HT1080 (cell line): ENCODE measurements at regions not wholly inside any gene's neighbourhood (a gene's known extent, or its start where the extent isn't known, plus 50 kb on each side); places are given as distances from the start of the nearest gene placed in this dataset.
"Not testable (repeated sequence)": the region's sequence is repeated elsewhere in the genome, so short reads cannot be mapped to it uniquely, and the experiment has no call there.

Source experiments
- DNase-seq: peaks from one replicate; pipeline ENCODE4 v3.0.0-alpha.2; 2015; ENCODE audit warnings: low read depth

- DNase-seq = peak; percentile 57
Measured at GRCh38 chr22:34587357-34588356, 478.3 kb upstream of the ISX start.

- DNase-seq = no peak
Measured at GRCh38 chr22:34588871-34589545, 476.9 kb upstream of the ISX start.

GRCh38 chr22:34592123-34592740 lies 473.7 kb upstream of the ISX start:
- peak; percentile 77 for DNase-seq

- no peak for DNase-seq
Measured at GRCh38 chr22:34599567-34599966, 466.4 kb upstream of the ISX start.

GRCh38 chr22:34604312-34604711 lies 461.6 kb upstream of the ISX start:
- no peak for DNase-seq

GRCh38 chr22:34608106-34608505 lies 457.9 kb upstream of the ISX start:
- DNase-seq = no peak

- DNase-seq = peak; percentile 92
Measured at GRCh38 chr22:34608540-34609115, 457.3 kb upstream of the ISX start.

- DNase-seq = no peak
Measured at GRCh38 chr22:34609646-34610045, 456.3 kb upstream of the ISX start.

- DNase-seq = no peak
Measured at GRCh38 chr22:34620161-34620560, 445.8 kb upstream of the ISX start.

GRCh38 chr22:34620832-34621231 lies 445.1 kb upstream of the ISX start:
- no peak for DNase-seq

GRCh38 chr22:34622602-34623001 lies 443.4 kb upstream of the ISX start:
- DNase-seq = no peak

GRCh38 chr22:34623580-34623979 lies 442.4 kb upstream of the ISX start:
- no peak for DNase-seq

GRCh38 chr22:34625892-34626291 lies 440.1 kb upstream of the ISX start:
- DNase-seq = not testable (repeated sequence)

- DNase-seq = no peak
Measured at GRCh38 chr22:34638128-34638527, 427.8 kb upstream of the ISX start.

- no peak for DNase-seq
Measured at GRCh38 chr22:34639911-34640310, 426.0 kb upstream of the ISX start.

- DNase-seq = no peak
Measured at GRCh38 chr22:34645375-34645774, 420.6 kb upstream of the ISX start.

- peak; percentile 90 for DNase-seq
Measured at GRCh38 chr22:34669001-34669400, 397.0 kb upstream of the ISX start.

GRCh38 chr22:34683031-34683430 lies 382.9 kb upstream of the ISX start:
- DNase-seq = not testable (repeated sequence)

GRCh38 chr22:34684278-34684677 lies 381.7 kb upstream of the ISX start:
- not testable (repeated sequence) for DNase-seq

- no peak for DNase-seq
Measured at GRCh38 chr22:34687116-34687515, 378.8 kb upstream of the ISX start.

- no peak for DNase-seq
Measured at GRCh38 chr22:34688825-34689224, 377.1 kb upstream of the ISX start.

GRCh38 chr22:34696557-34696956 lies 369.4 kb upstream of the ISX start:
- no peak for DNase-seq
